GM12878 (cell line): ENCODE measurements at regions not wholly inside any gene's neighbourhood (a gene's known extent, or its start where the extent isn't known, plus 50 kb on each side); places are given as distances from the start of the nearest gene placed in this dataset.

ENCODE experiments used
- CBX5 ChIP-seq: sonication (generic); IDR thresholded peaks from 2 replicates; pipeline ENCODE4 v1.6.1; 2016; ENCODE audit warnings: low read depth, moderate library complexity, mild to moderate bottlenecking, inconsistent platforms
- JUND ChIP-seq: IDR thresholded peaks from 2 replicates; pipeline ENCODE4 v1.6.1; 2012; ENCODE audit warnings: low read depth, mild to moderate bottlenecking, low read length, improper control_type of control experiment, moderate library complexity
- SMAD5 ChIP-seq: IDR thresholded peaks from 2 replicates; pipeline ENCODE4 v1.6.1; 2016; ENCODE audit warnings: antibody characterized with exemption, low read depth

DNA sequence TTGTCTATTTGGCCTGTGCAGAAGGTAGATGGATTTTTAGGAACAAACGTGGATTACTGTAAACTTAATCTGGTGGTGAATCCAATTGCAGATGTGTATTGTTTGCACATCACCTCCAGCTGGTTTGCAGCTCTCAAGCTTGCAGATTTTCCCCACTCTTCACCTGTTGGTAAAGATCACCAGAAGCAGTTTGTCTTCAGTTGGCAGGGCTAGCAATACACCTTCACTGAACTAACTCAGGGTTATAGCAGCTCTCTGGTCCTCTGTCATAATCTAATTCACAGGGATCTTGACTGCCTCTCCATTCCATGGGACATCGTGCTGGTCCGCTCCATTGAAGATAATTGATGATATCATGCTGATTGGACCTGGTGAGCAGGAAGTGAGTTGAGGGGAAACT is 181.5 kb downstream of the VAPA start:
- TF ChIP-seq CBX5, result no peak
- no peak for TF ChIP-seq SMAD5
- TF ChIP-seq JUND, result no peak
